ENCODE measurements at regions not wholly inside any gene's neighbourhood (a gene's known extent, or its start where the extent isn't known, plus 50 kb on each side); places are given as distances from the start of the nearest gene placed in this dataset.

DNA sequence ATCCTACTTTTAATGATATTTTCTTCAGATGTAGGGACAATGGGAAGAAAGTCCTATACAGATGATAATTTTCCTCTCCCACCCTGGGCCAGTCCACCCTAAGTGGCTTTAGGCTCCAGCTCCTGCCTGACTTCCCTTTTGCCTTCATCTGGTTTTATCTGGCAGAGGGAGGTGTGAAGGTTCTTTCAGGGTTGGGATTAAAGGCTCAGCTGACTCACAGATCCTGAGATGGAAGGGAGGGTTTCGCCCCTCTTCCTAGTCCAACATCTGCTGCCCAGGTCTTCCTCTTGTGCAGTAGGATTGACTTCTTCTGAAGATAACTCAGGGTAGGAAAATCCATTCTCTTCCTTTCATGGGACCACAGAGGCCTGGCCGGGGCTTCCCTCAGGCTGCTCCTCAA, 362.4 kb upstream of the KAZN start:
- no peak overlapping the region for H3K27ac ChIP-seq
- DNase-seq (ENCODE audit: low spot score) = no peak
- no peak for TF ChIP-seq CTCF (IDR thresholded peaks at IDR 0.05)
- H3K4me3 ChIP-seq = no peak overlapping the region

- no peak for TF ChIP-seq CTCF (IDR thresholded peaks at IDR 0.05)
- peak; percentile 84 for DNase-seq (ENCODE audit: low spot score)
- H3K27ac ChIP-seq = peak overlapping the region in 1 of 2 donors; percentile 54
These were observed 359.8 kb upstream of the KAZN start for GRCh38 chr1:14238472-14239307.

GRCh38 chr1:14240265-14240664, 358.2 kb upstream of the KAZN start:
- no peak for DNase-seq (ENCODE audit: low spot score)
- Histone ChIP-seq H3K4me3 (no peak overlapping the region), H3K27ac (no peak overlapping the region)
- no peak for TF ChIP-seq CTCF (IDR thresholded peaks at IDR 0.05)

More at GRCh38 chr1:14238472-14239307, 359.8 kb upstream of the KAZN start:
- no peak overlapping the region for H3K4me3 ChIP-seq

GRCh38 chr1:14242123-14242522, 356.4 kb upstream of the KAZN start:
- TF ChIP-seq CTCF (IDR thresholded peaks at IDR 0.05) = no peak
- no peak overlapping the region for H3K27ac ChIP-seq
- no peak overlapping the region for H3K4me3 ChIP-seq
- no peak for DNase-seq (ENCODE audit: low spot score)

GRCh38 chr1:14242870-14243269, 355.6 kb upstream of the KAZN start:
- no peak for TF ChIP-seq CTCF (IDR thresholded peaks at IDR 0.05)
- no peak overlapping the region for H3K4me3 ChIP-seq
- DNase-seq (ENCODE audit: low spot score) = no peak
- no peak overlapping the region for H3K27ac ChIP-seq

GRCh38 chr1:14245954-14246353, 352.5 kb upstream of the KAZN start:
- Histone ChIP-seq H3K4me3 (no peak overlapping the region), H3K27ac (no peak overlapping the region)
- no peak for DNase-seq (ENCODE audit: low spot score)
- no peak for TF ChIP-seq CTCF (IDR thresholded peaks at IDR 0.05)

DNA sequence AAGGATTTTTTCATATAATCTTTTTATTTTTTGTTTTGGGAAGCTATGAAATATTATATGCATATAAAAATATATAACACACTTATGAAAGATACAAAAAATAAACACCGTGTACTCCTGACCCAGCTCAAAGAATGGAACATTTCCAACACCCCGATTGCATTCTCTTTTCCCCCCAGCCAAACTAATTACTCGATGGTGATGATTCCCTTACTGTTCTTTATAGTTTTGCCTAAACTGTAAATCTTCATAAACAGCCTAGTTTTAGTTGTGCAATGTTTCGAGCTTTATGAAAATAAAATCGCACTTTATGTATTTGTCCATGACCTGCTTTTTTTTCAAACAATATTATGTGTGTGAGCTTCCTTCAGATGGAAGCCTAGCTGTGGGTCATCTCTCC, 352.0 kb upstream of the KAZN start:
- Histone ChIP-seq H3K27ac (no peak overlapping the region), H3K4me3 (no peak overlapping the region)
- TF ChIP-seq CTCF (IDR thresholded peaks at IDR 0.05) = no peak
- no peak for DNase-seq (ENCODE audit: low spot score)
